NT2/D1 (cell line): ENCODE measurements at regions not wholly inside any gene's neighbourhood (a gene's known extent, or its start where the extent isn't known, plus 50 kb on each side); places are given as distances from the start of the nearest gene placed in this dataset.

Experiments
- YY1 ChIP-seq: IDR thresholded peaks from 2 replicates; pipeline ENCODE4 v1.6.1; 2011; ENCODE audit not compliant: insufficient read length, insufficient read depth
- ZNF274 ChIP-seq: IDR thresholded peaks from 2 replicates; pipeline ENCODE4 v1.6.1; 2011; ENCODE audit warnings: mild to moderate bottlenecking, low read depth, low read length

GRCh38 chr22:49179175-49179574, 648.5 kb downstream of the BRD1 start:
- TF ChIP-seq ZNF274 (no peak), YY1 (no peak)
